Right atrium auricular region (tissue), 2 donors: ENCODE measurements at regions not wholly inside any gene's neighbourhood (a gene's known extent, or its start where the extent isn't known, plus 50 kb on each side); places are given as distances from the start of the nearest gene placed in this dataset.

Source experiments
- DNase-seq: peaks from one replicate; pipeline ENCODE4 v3.0.0-alpha.2; 2019; ENCODE audit warnings: low spot score
- H3K27ac ChIP-seq, 2 donors: fragments of 200-600 bp; sonication (generic); 1 replicate in 1 of 2; 2 replicates in 1 of 2; pipeline ENCODE4 v1.5.1; 2016 to 2019
- H3K27me3 ChIP-seq, 2 donors: fragments of 200-600 bp; sonication (generic); one replicate each; pipeline versions ENCODE4 v1.5.1 to v1.6.0; 2017 to 2019
- H3K36me3 ChIP-seq: fragments of 200-600 bp; sonication (generic); one replicate; pipeline ENCODE4 v1.5.1; 2016
- H3K4me1 ChIP-seq, 2 donors: fragments of 200-600 bp; sonication (generic); one replicate each; pipeline versions ENCODE4 v1.5.1 to v1.6.0; 2017 to 2019
- H3K4me3 ChIP-seq, 2 donors: fragments of 200-600 bp; sonication (generic); 1 replicate in 1 of 2; 2 replicates in 1 of 2; pipeline ENCODE4 v1.5.1; 2017 to 2019; ENCODE audit warnings: mild to moderate bottlenecking in 1 of 2, moderate library complexity in 1 of 2
- H3K9me3 ChIP-seq, 2 donors: fragments of 200-600 bp; sonication (generic); one replicate each; pipeline ENCODE4 v1.5.1; 2019
- CTCF ChIP-seq, 2 donors: fragments of 200-600 bp; sonication (generic); IDR thresholded peaks; one replicate each; pipeline ENCODE4 v1.5.1; 2019; ENCODE audit warnings: antibody characterized with exemption in 2 of 2

GRCh38 chr3:194220901-194221326 is 85.0 kb downstream of the HES1 start:
- no peak for DNase-seq
- Histone ChIP-seq H3K36me3 (no peaks in the 10 kb centered on the region), H3K4me1 (no peaks in the 10 kb centered on the region), H3K27me3 (no peaks in the 10 kb centered on the region), H3K4me3 (no peak overlapping the region), H3K9me3 (no peaks in the 10 kb centered on the region), H3K27ac (no peak overlapping the region)
- no peak for TF ChIP-seq CTCF (IDR thresholded peaks at IDR 0.05)

- H3K4me1 ChIP-seq, result no peaks in the 10 kb centered on the region
- no peaks in the 10 kb centered on the region for H3K9me3 ChIP-seq
- no peak overlapping the region for H3K4me3 ChIP-seq
- no peaks in the 10 kb centered on the region for H3K36me3 ChIP-seq
- no peak for TF ChIP-seq CTCF (IDR thresholded peaks at IDR 0.05)
- H3K27ac ChIP-seq, result no peak overlapping the region
- no peaks in the 10 kb centered on the region for H3K27me3 ChIP-seq
- DNase-seq, result peak; percentile 30
Observed at GRCh38 chr3:194221336-194221735, 85.4 kb downstream of the HES1 start.

GRCh38 chr3:194223951-194224350 is 88.0 kb downstream of the HES1 start:
- DNase-seq, result peak; percentile 18
- TF ChIP-seq CTCF (IDR thresholded peaks at IDR 0.05), result no peak
- Histone ChIP-seq H3K4me1 (no peaks in the 10 kb centered on the region), H3K27ac (no peak overlapping the region), H3K27me3 (no peaks in the 10 kb centered on the region), H3K4me3 (no peak overlapping the region), H3K36me3 (no peaks in the 10 kb centered on the region), H3K9me3 (no peaks in the 10 kb centered on the region)

- Histone ChIP-seq H3K27me3 (no peaks in the 10 kb centered on the region), H3K4me1 (no peaks in the 10 kb centered on the region), H3K36me3 (no peaks in the 10 kb centered on the region), H3K27ac (no peak overlapping the region), H3K4me3 (no peak overlapping the region), H3K9me3 (no peaks in the 10 kb centered on the region)
- no peak for TF ChIP-seq CTCF (IDR thresholded peaks at IDR 0.05)
- DNase-seq, result peak; percentile 32
Observed at GRCh38 chr3:194224471-194225417, 88.8 kb downstream of the HES1 start.

- Histone ChIP-seq H3K4me3 (no peak overlapping the region), H3K9me3 (no peaks in the 10 kb centered on the region), H3K4me1 (no peaks in the 10 kb centered on the region), H3K27me3 (no peaks in the 10 kb centered on the region), H3K36me3 (no peaks in the 10 kb centered on the region), H3K27ac (no peak overlapping the region)
- no peak for TF ChIP-seq CTCF (IDR thresholded peaks at IDR 0.05)
- no peak for DNase-seq
Observed at GRCh38 chr3:194225418-194225812, 89.5 kb downstream of the HES1 start.
